ENCODE measurements at regions not wholly inside any gene's neighbourhood (a gene's known extent, or its start where the extent isn't known, plus 50 kb on each side); places are given as distances from the start of the nearest gene placed in this dataset.
"Not testable (repeated sequence)": the region's sequence is repeated elsewhere in the genome, so short reads cannot be mapped to it uniquely, and the experiment has no call there.

DNA sequence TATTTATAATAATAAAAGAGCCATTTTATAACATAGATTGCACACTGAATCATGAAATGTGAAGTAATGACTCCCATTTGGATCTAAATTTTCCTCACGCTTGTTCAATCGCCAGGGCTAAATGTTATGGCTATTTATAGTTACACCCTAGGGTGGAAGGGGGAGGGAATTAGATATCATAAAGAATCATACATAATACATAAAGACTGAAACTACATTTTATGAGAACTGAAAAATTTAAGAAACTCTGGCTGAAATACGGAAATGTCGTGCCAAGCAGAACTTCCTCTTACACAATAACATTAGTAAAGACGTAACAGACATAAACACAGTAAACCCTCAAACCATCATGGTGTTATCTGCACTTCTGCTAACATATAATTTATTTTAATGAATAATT, 327.5 kb upstream of the PHF14 start:
- DNase-seq, result peak; percentile 17 to 52 (median 46)

DNA sequence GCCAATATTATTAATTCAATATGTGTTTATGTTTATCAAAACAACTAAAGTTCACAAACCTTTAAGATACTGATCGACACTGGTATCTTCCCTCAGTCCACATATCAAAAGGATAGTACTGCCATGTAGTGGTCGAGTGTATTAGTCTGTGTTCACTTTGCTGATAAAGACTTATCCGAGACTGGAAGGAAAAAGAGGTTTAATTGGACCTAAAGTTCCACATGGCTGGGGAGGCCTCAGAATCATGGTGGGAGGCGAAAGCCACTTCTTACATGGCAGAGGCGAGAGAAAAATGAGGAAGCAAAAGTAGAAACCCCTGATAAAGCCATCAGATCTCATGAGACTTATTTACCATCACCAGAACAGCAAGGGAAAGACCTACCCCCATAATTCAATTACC, 325.4 kb upstream of the PHF14 start:
- DNase-seq, result no peak

DNA sequence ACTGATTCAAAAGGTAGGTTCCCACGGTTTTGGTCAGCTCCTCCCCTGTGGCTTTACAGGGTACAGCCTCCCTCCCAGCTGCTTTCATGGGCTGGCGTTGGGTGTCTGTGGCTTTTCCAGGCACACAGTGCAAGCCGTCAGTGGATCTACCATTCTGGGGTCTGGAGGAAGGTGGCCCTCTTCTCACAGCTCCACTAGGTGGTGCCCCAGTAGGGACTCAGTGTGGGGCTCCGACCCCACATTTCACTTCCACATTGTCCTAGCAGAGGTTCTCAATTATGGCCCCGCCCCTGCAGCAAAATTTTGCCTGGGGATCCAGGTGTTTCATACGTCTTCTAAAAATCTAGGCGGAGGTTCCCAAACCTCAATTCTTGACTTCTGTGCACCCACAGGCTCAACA, 324.6 kb upstream of the PHF14 start:
- DNase-seq, result not testable (repeated sequence)

DNA sequence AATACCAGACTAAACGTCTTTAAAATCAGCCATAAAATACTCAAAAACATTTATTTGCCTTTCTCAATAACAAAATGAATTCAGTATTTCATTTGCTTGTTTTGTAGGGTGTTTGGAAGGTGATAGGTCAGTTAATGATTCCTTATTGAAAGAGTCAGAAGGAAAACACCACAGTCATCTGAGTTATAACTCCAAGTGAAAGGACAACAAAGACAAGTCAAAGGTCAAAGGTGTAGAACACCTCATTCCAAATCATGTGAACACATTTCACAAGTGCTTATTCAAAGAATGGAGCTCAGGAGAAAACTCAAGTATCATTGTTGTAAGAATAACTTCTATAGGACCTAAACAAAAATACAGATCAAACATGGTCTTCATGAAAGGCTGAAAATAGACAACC, 318.6 kb upstream of the PHF14 start:
- DNase-seq, result no peak

DNA sequence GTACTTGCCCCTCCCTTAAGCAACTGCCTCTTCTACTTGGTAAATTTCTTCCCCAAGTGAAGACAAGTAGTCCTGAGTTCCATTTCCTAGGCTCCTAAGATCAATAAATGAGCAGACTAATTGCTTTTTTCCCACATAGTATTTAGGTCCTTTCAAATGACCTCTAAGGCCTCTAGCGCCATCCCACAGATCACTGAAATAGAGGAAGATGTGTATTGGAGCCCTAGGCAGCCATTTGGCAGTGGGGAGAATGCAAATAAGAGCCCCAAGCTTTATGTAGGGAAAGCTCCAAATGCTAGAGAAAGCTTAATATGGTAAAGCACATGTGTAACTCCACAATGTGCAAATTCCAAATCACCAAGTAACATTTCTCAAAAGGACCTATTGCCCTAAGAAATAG, 316.5 kb upstream of the PHF14 start:
- no peak for DNase-seq

DNA sequence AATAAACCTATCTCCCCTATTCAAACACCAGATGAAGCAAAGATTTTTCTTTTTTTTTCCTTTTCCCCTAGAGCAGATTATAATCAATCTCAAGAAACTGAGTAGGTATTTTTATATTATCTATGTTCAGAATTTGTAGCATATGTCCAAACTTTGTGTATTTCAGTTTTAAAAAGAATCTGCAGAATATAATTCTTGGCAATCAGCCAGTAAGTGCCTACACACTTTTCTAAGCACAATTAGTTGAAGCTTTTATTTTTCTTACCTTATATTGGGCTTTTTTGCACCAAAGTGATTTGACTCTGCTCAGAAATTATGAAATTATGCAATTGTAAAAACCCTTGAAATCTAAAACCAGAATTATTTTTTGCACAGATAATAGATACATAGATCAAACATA, 315.8 kb upstream of the PHF14 start:
- no peak for DNase-seq

DNA sequence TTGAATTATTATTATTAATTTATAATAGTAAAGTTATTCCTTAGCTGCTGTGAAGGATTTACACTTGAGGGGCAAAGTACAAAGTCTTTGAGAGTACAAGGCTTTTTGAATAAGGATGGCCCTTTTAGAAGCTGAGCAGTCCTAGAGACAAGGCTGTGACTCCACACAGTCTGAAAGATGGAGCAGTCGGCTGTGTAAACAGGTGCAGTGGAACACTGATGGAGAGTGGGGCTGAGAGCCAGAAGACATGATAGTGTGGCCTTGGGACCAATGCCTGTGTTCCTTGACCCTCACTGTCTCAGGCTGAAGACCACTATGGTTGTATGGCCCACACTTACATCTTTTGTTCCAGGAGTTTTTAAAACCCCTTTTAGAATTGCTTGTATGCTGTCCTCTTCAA, 311.2 kb upstream of the PHF14 start:
- no peak for DNase-seq

DNA sequence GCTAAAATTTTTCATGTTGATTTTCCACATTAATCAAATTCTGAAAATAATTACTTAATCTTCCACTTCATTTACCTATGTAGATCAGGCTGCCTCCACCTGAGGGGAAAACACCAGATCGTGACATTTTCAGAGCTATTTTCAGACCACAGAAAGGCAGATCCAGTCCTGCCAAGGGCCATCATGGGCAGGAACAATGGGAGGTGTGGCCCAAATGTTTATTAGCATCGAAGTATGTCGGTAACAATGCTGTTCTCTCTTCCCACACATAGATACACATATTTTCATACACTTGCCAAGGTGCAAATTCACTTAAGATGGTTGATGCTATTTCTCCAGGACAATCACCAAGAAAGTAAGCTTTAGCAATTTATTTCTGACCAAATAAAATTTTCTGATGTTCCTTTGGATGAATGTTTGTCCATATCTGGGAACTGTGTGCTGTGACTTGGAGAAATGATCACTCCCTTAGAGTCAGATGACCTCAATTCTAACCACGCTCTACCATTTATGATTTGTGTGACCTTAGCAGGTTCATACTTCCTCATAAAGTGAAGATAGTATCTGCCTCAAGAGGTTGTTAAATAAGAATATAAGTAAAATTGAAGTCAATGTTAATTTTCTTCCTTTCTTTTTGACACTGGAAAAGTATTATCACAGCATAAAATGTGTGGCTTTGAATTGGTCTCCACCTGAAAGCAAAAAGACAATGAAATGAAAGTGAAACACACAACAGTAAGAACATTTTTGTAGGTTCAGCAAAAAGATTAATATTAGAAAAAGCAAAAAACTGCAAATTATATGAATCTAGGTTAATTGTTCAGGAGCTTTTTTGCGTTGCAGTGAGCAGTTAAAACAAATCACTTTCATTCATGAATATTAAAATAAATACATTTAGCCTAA, 310.4 kb upstream of the PHF14 start:
- peak in 1 of 3 donors; percentile 3 for DNase-seq

DNA sequence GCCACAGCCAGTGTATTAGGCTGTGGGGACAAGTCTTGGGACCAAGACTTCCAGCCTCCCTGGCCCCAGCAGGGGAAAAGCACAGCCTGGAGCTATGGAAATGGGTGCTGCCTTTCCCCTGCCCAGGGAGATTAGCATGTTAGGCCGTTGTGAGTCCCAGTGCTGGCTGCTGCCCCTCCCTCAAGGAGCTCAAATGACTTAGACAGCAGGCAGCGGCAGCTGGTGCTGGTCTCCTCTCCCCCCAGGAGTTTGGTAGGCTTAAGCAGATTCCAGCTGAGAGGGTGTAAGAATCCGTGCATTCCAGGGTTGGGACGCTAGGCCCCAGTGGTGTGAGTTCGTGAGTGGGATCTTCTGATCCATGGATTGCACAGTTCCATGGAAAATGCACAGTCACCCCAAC, 301.5 kb upstream of the PHF14 start:
- DNase-seq, result no peak

DNA sequence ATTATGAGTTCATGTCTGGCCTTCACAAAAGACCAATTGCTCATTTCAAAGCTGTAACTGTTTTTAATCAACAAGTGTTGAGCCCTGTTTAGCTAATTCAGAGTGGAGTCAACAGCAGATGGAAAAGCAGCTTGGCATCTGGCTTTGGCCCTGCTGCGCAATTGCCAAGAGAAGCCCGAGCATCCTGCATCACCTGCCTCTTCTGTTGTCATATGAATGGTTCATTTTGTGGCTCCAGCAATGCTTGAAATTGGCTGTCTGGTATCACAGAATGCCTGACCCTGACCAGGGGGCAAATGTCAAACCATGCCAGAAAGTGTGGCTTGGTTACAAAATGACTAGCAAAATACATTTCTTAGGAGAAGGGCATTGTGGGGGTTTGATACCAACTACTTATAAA, 296.5 kb upstream of the PHF14 start:
- no peak for DNase-seq

DNA sequence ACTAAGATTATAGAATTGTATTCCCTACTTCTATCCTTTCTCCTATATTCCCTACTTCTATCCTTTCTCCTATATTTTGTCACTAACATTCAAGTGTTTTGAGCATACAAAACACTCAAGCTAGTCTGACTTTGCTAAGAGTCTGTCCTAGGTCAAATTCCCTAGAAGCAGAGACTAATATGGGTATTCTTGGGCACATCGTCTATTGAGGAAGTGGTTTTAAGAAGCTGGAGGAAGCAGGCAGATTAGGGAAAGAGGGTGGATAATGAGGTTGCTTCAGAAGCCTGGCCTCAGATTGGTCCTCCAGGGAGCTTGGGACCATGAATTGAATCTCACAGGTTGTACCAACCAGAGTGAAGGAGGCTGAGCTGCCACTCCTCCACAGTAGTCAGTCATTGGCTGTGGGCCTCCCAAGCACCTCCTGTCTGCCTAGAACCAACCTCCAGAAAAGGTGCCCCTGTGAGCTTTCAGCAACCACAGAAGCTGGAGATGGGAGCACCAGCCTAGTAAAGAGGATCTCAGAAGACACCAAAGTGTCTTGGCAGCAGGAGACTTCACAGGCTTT, 295.9 kb upstream of the PHF14 start:
- DNase-seq, result no peak

DNA sequence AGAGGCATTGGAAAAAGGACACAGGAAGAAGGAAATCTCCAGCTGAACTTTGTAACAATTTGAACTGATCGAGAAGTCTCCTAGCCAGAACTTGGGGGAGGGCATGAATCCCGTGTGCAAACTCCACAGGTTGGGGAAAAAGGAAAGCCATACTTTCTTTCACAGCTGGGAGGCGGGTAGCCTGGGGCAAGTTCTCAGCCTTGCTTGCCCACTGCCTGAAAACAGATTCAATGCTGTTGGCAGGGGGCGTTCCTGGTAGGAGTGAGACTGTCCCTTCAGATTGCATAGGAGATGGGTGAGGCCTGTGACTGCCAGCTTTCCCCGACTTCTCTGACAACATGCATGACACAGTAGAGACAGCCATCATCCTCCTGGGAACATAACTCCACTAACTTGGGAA, 289.1 kb upstream of the PHF14 start:
- no peak for DNase-seq

DNA sequence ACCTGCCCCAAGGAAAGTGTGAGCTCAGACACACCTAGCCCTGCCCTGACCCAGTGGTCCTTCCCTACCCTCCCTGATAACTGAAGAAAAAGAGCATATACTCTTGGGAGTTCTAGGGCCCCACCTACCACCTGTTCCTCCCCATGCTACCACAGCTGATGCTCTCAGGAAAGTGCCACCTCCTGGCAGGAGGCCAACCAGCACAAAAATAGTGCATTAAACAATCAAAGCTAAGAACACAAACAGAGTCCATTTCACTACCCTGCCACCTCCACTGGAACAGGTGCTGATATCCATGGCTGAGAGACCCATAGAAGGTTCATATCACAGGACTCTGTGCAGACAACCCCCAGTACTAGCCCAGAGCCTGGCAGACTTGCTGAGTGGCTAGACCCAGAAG, 288.6 kb upstream of the PHF14 start:
- DNase-seq, result no peak

DNA sequence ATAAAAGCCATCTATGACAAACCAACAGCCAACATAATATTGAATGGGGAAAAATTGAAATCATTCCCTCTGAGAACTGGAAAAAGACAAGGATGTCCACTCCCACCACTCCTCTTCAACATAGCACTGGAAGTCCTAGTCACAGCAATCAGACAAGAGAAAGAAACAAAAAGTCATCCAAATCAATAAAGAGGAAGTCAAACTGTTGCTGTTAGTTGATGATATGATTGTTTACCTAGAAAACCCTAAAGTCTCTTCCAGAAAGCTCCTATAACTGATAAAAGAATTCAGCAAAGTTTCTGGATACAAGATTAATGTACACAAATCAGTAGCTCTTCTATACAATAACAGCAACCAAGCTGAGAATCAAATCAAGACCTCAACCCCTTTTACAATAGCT, 285.1 kb upstream of the PHF14 start:
- DNase-seq, result no peak

DNA sequence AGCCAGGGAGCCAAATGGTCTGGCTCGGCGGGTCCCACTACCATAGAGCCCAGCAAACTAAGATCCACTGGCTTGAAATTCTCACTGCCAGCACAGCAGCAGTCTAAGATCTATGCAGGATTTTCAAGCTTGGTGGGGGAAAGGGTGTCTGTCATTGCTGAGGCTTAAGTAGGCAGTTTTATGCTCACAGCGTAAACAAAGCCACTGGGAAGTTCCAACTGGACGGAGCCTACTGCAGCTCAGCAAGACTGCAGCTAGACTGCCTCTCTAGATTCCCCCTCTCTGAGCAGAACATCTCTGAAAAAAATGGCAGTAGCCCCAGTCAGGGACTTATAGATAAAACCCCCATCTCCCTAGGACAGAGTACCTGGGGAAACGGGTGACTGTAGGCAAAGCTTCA, 277.6 kb upstream of the PHF14 start:
- DNase-seq, result no peak

DNA sequence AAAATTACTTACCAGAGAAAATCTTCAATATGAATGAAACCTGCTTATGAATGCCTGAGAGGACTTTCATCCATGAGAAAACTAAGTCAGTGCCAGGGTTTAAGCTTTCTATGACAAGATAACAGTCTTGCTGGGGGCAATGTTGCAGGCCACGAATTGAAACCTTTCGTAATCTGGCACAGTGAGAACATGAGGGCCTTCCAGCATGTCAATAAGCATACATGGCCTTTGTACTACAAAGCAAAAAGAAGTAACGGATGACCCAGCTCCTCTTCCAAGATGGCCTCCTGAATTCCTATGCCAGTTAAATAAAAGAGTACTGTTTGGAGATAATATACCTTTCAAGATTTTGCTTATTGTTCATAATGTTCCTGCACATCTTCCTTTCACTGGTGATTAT, 270.6 kb upstream of the PHF14 start:
- no peak for DNase-seq

DNA sequence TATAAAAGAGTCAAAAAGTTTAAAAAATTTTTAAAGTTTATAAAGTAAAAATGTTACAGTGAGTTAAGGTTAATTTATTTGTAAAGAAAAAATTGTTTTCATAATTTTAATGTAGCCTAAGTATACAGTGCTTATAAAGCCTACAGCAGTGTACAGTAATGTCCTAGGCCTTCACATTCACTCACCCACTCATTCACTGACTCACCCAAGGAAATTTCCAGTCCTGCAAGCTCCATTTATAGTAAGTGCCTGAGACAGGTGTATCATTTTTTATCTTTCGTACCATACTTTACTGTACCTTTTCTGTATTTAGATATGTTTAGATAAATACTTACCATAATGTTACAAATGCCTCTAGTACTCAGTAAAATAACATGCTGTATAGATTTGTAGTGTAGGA, 269.7 kb upstream of the PHF14 start:
- no peak for DNase-seq

DNA sequence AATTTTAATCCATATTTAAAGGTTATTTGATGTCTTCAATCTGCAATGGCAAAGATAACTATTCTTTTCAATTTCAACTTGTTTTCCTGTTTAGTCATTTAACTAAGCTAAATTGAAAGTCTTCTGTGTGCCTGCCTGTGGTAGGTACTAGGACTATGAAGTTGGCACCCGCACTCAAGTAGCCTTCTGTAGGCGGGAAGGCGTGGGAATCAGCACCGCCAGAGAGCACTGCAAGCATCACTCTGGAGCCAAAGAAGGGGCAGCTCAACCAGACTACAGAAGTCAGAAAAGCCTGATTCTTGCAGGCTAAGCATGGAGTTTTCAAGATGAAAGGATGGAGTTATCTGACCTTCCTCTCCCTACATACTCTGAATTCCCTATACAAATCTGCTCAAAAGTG, 269.0 kb upstream of the PHF14 start:
- DNase-seq, result no peak

DNA sequence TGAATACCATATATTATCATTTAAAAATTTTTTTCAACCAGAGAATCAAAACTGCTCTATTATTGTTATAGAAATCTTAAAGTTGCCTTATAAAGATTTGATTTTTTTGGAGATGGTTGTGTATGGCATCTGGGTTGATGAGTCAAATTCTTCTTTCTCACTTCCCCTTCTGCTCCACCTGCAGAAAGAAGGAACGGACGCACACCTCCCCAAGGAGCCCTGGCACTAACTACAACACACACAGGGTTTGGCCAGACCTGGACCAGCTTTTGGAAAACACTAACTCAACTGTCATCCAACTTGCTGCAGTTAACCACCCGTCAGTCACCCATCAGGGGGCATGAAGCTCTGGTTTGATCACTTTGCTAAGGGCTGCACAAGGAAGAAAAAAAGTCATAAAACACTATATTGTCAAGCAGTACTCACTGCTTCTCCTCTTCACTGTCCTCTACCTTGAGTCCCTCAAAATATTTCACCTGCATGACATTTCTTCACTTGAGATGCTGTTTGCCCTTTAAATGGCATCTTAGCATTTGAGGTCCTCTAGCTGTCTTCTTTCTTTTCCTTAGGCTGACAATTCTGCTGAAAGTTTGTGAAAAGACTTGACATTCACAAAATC, 266.7 kb upstream of the PHF14 start:
- no peak for DNase-seq

DNA sequence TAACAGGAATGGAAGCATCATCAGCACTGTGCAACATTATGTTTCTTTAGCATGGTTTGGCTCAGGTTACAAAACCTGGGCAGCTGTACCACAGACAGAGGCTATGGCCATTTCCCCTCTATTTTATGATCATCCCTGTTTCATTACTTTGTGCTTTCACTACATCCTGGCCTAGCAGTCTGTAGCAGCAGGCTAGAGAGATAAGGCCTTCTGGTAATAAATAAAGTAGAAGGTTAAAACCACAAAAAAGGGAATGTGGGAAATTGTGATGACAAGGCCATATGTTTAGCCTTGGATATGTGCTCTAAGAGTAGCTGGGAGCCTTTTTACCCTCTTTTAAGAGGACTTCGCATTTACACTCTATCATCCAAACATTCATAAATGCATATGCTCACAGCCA, 266.2 kb upstream of the PHF14 start:
- no peak for DNase-seq

DNA sequence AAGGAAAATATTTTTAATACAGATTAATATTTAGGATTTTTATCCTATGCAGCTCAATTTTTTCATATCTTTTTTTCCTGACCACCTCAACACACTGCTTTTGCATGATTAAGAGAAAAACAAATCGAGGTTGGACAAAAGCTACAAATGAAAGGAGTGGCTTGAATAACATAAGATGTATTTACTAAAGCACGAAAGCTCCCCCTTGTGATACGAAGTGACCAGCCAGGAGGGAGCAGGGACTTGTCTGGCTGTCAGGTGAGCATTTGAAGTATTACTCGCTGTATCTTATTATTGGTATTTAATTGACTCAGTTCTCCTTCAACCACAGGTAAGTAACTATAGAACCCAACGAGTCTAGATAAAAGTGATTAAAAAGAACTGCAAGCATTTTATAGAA, 265.2 kb upstream of the PHF14 start:
- peak in 1 of 3 donors; percentile 1 for DNase-seq

DNA sequence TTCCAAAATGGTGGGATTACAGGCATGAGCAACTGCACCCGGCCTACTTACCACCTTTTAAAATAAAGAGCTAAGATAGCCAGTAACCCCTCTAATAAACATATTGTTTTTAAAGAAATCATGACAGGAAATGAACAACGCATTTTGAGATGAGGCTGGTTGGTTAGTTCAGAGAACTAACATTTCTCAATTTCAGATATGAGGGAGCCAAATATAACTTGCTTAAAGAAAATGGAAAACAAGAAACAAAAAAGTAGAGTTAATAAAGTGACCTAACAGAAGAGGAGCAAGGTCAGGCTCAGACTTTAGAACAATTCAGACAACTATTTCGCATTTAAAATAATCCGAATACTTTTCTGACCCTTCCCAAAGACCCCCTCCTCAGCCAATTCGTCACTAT, 254.9 kb upstream of the PHF14 start:
- DNase-seq, result no peak

DNA sequence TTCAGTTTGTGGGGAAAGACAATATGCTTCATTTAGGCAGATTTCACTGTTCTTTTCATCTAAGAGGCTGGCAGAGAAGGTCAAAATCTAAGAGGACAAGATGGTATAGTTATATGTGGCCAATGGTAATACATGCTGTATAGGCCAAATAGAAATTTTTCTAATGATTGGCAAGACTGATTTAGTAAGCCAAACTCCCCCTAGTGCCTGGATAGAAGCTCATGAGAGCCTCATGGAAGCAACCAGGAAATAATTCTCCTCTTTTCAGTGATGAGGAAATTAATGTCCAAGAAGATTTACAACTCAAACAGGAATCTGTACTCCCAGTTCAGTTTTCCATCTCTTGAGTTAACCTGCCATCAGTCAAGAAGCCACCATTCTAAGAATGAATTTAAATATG, 253.6 kb upstream of the PHF14 start:
- DNase-seq, result no peak

DNA sequence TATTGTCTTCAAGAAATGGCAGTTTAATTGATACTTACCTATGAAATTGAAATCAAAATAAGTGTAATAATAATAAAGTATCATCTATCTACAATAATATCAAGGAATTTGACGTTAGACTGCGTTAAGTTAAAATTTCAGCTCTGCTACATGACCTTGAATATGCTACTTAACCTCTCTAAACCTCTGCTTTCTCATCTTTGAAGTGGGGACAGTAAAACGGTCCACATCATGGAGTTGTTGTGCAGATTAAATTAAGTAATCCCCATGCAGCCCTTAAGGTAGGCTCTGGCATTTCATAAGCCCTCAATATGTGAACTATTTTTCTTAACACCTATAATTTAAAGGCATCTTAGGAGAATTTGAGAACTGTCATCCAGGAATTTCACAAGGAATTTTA, 252.4 kb upstream of the PHF14 start:
- DNase-seq, result no peak
